CD4-positive, alpha-beta T cell (primary cell): ENCODE measurements at regions not wholly inside any gene's neighbourhood (a gene's known extent, or its start where the extent isn't known, plus 50 kb on each side); places are given as distances from the start of the nearest gene placed in this dataset.

Experiments used
- ATAC-seq: fragments of 200-7000 bp; cut with Tn5 transposase; one replicate; pipeline ENCODE4 v1.10.0; 2022; ENCODE audit warnings: mild to moderate bottlenecking; ENCODE audit not compliant: poor library complexity
- CTCF ChIA-PET: fragments of 350-600 bp; sonication (Branson Sonifier 250); formaldehyde crosslinking; loops from one replicate; lab custom pipeline; 2021; ENCODE audit warnings: antibody characterized with exemption, inconsistent platforms; lab: Charles Lee
- POLR2A ChIA-PET: fragments of 350-600 bp; sonication (Branson Sonifier 250); formaldehyde crosslinking; loops from one replicate; lab custom pipeline; 2021; ENCODE audit warnings: antibody characterized with exemption, inconsistent platforms; lab: Charles Lee
- DNase-seq, 14 experiments: peaks; one replicate each; pipeline ENCODE4 v3.0.0-alpha.2; 2013 to 2020; ENCODE audit warnings: mixed read lengths in 2 of 14
- H3K27ac ChIP-seq, 2 donors: one replicate each; pipeline versions ENCODE4 v1.5.1 to v1.7.0; 2013; ENCODE audit warnings: low read length in 2 of 2, low read depth in 1 of 2, mild to moderate bottlenecking in 1 of 2
- H3K27me3 ChIP-seq, 2 experiments: 1 replicate in 1 of 2; 2 replicates in 1 of 2; pipeline versions ENCODE4 v1.6.1 to v1.7.0; 2013; ENCODE audit warnings: low read length in 2 of 2, control low read depth in 1 of 2, mild to moderate bottlenecking in 1 of 2, moderate library complexity in 1 of 2; ENCODE audit not compliant: insufficient read depth in 2 of 2, control insufficient read depth in 1 of 2
- H3K36me3 ChIP-seq: one replicate; pipeline ENCODE4 v1.6.1; 2013; ENCODE audit warnings: low read length, control low read depth; ENCODE audit not compliant: insufficient read depth
- H3K4me1 ChIP-seq: one replicate; pipeline ENCODE4 v1.6.1; 2013; ENCODE audit warnings: low read length, control low read depth; ENCODE audit not compliant: insufficient read depth
- H3K4me3 ChIP-seq: one replicate; pipeline ENCODE4 v1.5.1; 2013; ENCODE audit warnings: mild to moderate bottlenecking, low read length, moderate library complexity
- H3K9me3 ChIP-seq, 2 experiments: 1 replicate in 1 of 2; 2 replicates in 1 of 2; pipeline versions ENCODE4 v1.6.1 to v1.7.0; 2013; ENCODE audit warnings: low read length in 2 of 2, mild to moderate bottlenecking in 2 of 2, control low read depth in 1 of 2, moderate library complexity in 1 of 2; ENCODE audit not compliant: control insufficient read depth in 1 of 2, insufficient read depth in 1 of 2
- H3K27ac Mint-ChIP-seq: one replicate; pipeline ENCODE4 v1.8.0; 2020; ENCODE audit warnings: mixed read lengths
- H3K27me3 Mint-ChIP-seq: one replicate; pipeline ENCODE4 v1.8.0; 2021; ENCODE audit warnings: mixed read lengths
- H3K36me3 Mint-ChIP-seq: one replicate; pipeline ENCODE4 v1.8.0; 2021; ENCODE audit warnings: low read depth, mixed read lengths
- H3K4me1 Mint-ChIP-seq: one replicate; pipeline ENCODE4 v1.8.0; 2021; ENCODE audit warnings: low read depth, mixed read lengths
- H3K4me3 Mint-ChIP-seq: one replicate; pipeline ENCODE4 v1.8.0; 2020; ENCODE audit warnings: mild to moderate bottlenecking, mixed read lengths
- H3K9me3 Mint-ChIP-seq: one replicate; pipeline ENCODE4 v1.8.0; 2020; ENCODE audit warnings: mixed read lengths
- intact Hi-C, 2 experiments: fragments of 100-400 bp; cut with DNase I in 1 of 2; cut with micrococcal nuclease in 1 of 2; formaldehyde crosslinking; loops; one replicate each; pipeline versions ENCODE4 v1.15.1 to v1.9.0; 2023 to 2025; cut with DNase I, micrococcal nuclease
- TF ChIP-seq, protein P1 (sequence below): fragments of 200-600 bp; IDR thresholded peaks from one replicate; pipeline ENCODE4 v1.8.0; 2022; ENCODE audit warnings: antibody characterized with exemption, mild to moderate bottlenecking

DNA sequence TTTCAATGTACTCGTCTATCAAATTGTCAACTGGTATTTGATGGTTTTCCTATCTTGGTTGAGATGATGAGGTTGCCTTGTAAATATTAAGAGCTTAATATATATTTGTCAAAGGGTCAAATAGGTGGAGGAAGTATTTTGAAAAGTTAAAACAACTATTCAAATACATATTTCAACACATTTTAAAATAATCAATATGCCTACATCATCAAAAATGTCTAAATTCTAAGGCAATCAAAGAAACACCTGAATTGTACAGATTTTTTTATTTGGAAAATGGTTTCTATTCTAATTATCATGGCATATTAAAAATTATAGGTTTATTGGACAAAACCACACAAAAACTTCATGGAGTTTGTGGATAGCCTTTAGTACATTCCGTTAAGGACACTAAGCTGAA, 461.4 kb upstream of the ONECUT1 start:
- TF ChIP-seq, protein P1, sequence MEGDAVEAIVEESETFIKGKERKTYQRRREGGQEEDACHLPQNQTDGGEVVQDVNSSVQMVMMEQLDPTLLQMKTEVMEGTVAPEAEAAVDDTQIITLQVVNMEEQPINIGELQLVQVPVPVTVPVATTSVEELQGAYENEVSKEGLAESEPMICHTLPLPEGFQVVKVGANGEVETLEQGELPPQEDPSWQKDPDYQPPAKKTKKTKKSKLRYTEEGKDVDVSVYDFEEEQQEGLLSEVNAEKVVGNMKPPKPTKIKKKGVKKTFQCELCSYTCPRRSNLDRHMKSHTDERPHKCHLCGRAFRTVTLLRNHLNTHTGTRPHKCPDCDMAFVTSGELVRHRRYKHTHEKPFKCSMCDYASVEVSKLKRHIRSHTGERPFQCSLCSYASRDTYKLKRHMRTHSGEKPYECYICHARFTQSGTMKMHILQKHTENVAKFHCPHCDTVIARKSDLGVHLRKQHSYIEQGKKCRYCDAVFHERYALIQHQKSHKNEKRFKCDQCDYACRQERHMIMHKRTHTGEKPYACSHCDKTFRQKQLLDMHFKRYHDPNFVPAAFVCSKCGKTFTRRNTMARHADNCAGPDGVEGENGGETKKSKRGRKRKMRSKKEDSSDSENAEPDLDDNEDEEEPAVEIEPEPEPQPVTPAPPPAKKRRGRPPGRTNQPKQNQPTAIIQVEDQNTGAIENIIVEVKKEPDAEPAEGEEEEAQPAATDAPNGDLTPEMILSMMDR, result no peak
- DNase-seq (no peak), ATAC-seq (no peak)
- H3K27ac Mint-ChIP-seq, result no peak overlapping the region
- peaks cover 3% of the 10 kb centered on the region for H3K9me3 Mint-ChIP-seq
- H3K27me3 ChIP-seq, result peaks cover 0 to 2% of the 10 kb centered on the region in 2 experiments
- H3K36me3 ChIP-seq, result no peaks in the 10 kb centered on the region
- H3K9me3 ChIP-seq, result no peaks in the 10 kb centered on the region
- no peaks in the 10 kb centered on the region for H3K36me3 Mint-ChIP-seq
- POLR2A ChIA-PET, result no interaction called here
- H3K4me1 ChIP-seq, result no peaks in the 10 kb centered on the region
- CTCF ChIA-PET, result no interaction called here
- H3K27me3 Mint-ChIP-seq, result no peaks in the 10 kb centered on the region
- H3K4me1 Mint-ChIP-seq, result no peaks in the 10 kb centered on the region
- intact Hi-C loops, result no loop called here
- no peak overlapping the region for H3K4me3 Mint-ChIP-seq
- no peak overlapping the region for H3K4me3 ChIP-seq
- no peak overlapping the region for H3K27ac ChIP-seq

DNA sequence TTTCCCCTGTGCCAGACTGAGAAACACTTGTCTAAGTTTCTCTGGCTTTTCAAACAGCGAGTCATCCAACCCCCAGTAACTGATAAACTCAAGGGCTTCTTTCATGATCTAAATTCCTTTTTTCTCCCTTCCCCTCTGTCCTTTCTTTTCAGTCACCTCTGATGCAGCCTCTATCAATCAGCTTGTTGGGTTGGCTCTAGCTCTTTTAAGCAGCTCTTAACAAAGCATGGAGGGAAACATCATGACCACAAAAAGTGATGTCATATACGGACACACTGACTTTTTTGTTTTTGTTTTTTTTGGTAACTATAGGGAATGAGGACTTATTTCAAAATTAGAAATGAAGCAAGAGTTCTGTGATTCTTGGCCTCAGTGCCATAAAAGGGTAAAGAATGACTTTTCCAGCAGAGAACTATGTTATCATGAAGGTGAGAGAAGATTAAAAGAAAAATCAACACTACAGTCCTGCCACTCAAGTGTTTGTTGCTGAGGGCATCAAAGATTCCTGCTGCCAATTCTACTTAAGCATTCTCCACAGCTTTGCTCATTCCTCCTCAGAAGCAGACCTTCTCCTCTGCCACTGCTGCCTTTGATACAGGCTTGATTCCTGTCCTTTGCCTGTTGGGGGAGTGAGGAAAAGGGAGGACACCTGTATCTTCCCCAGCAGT, 457.0 kb upstream of the ONECUT1 start:
- no peaks in the 10 kb centered on the region for H3K9me3 ChIP-seq
- no peak overlapping the region for H3K4me3 Mint-ChIP-seq
- CTCF ChIA-PET, result no interaction called here
- no peak overlapping the region for H3K27ac ChIP-seq
- TF ChIP-seq, protein P1, result no peak
- no peak overlapping the region for H3K4me3 ChIP-seq
- H3K4me1 ChIP-seq, result no peaks in the 10 kb centered on the region
- H3K27me3 ChIP-seq, result no peaks in the 10 kb centered on the region
- no peaks in the 10 kb centered on the region for H3K4me1 Mint-ChIP-seq
- no peak for DNase-seq
- H3K27ac Mint-ChIP-seq, result no peak overlapping the region
- intact Hi-C loops, result no loop called here
- POLR2A ChIA-PET, result no interaction called here
- H3K36me3 ChIP-seq, result no peaks in the 10 kb centered on the region
- no peaks in the 10 kb centered on the region for H3K36me3 Mint-ChIP-seq
- no peaks in the 10 kb centered on the region for H3K27me3 Mint-ChIP-seq
- ATAC-seq, result no peak
- H3K9me3 Mint-ChIP-seq, result peaks cover 3% of the 10 kb centered on the region

DNA sequence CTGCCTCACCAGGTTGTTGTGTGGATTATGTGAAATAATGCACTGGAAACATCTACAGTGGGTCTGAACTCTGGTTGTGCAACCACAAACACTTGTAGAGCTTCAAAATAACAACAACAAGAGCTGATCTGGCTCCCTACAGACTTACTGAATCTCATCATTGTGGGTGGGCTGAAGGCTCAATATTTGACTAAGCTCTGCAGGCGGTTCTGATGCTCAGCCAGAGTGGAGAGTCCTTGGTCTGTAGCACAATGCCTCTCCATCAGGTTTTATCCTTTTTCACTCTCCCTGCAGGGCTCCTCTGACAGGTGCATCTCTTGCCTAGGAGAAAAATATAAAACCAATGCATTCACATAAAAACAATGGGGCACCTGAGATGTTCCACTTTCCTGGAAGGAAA, 456.3 kb upstream of the ONECUT1 start:
- TF ChIP-seq, protein P1, result no peak
- H3K36me3 Mint-ChIP-seq, result no peaks in the 10 kb centered on the region

More for the DNA sequence above, 456.3 kb upstream of the ONECUT1 start:
- DNase-seq (no peak), ATAC-seq (no peak)
- H3K27me3 ChIP-seq, result no peaks in the 10 kb centered on the region
- no peak overlapping the region for H3K27ac ChIP-seq
- Mint-ChIP-seq H3K4me3 (no peak overlapping the region), H3K27me3 (no peaks in the 10 kb centered on the region), H3K4me1 (no peaks in the 10 kb centered on the region), H3K27ac (no peak overlapping the region), H3K9me3 (peaks cover 3% of the 10 kb centered on the region)
- ChIA-PET POLR2A (no interaction called here), CTCF (no interaction called here)
- no peaks in the 10 kb centered on the region for H3K4me1 ChIP-seq
- no peaks in the 10 kb centered on the region for H3K36me3 ChIP-seq
- no peak overlapping the region for H3K4me3 ChIP-seq
- intact Hi-C loops, result no loop called here
- no peaks in the 10 kb centered on the region for H3K9me3 ChIP-seq
